Inflammatory macrophage treated with lipopolysaccharide for 1 hour (primary cell): ENCODE measurements at regions not wholly inside any gene's neighbourhood (a gene's known extent, or its start where the extent isn't known, plus 50 kb on each side); places are given as distances from the start of the nearest gene placed in this dataset.
"Not testable (repeated sequence)": the region's sequence is repeated elsewhere in the genome, so short reads cannot be mapped to it uniquely, and the experiment has no call there.

Source experiments
- DNase-seq, 2 donors: peaks; one replicate each; pipeline ENCODE4 v3.0.0-alpha.2; 2020 to 2022

- no peak for DNase-seq
These were observed 291.7 kb upstream of the GATB start for GRCh38 chr4:152052451-152053057.

- not testable (repeated sequence) for DNase-seq
These were observed 290.5 kb upstream of the GATB start for GRCh38 chr4:152051332-152051731.

GRCh38 chr4:152050106-152050505 lies 289.3 kb upstream of the GATB start:
- no peak for DNase-seq

- DNase-seq, result no peak
These were observed 286.6 kb upstream of the GATB start for GRCh38 chr4:152047451-152047850.

- peak in 1 of 2 donors; percentile 12 for DNase-seq
These were observed 285.2 kb upstream of the GATB start for GRCh38 chr4:152045807-152046571.

- no peak for DNase-seq
These were observed 284.6 kb upstream of the GATB start for GRCh38 chr4:152045449-152045806.

- no peak for DNase-seq
These were observed 283.7 kb upstream of the GATB start for GRCh38 chr4:152044331-152045036.

- no peak for DNase-seq
These were observed 280.5 kb upstream of the GATB start for GRCh38 chr4:152041295-152041694.

- DNase-seq, result no peak
These were observed 278.9 kb upstream of the GATB start for GRCh38 chr4:152039691-152040090.

- DNase-seq, result no peak
These were observed 278.2 kb upstream of the GATB start for GRCh38 chr4:152039023-152039481.

- no peak for DNase-seq
These were observed 277.4 kb upstream of the GATB start for GRCh38 chr4:152038238-152038637.

GRCh38 chr4:152037435-152037834 lies 276.6 kb upstream of the GATB start:
- no peak for DNase-seq

GRCh38 chr4:152033621-152034020 lies 272.8 kb upstream of the GATB start:
- DNase-seq, result no peak

- DNase-seq, result no peak
These were observed 271.9 kb upstream of the GATB start for GRCh38 chr4:152032722-152033131.

- no peak for DNase-seq
These were observed 268.8 kb upstream of the GATB start for GRCh38 chr4:152029631-152030030.

- no peak for DNase-seq
These were observed 267.3 kb upstream of the GATB start for GRCh38 chr4:152028131-152028530.

- no peak for DNase-seq
These were observed 264.1 kb upstream of the GATB start for GRCh38 chr4:152024881-152025280.

GRCh38 chr4:152023674-152024073 lies 262.9 kb upstream of the GATB start:
- no peak for DNase-seq

- no peak for DNase-seq
These were observed 261.7 kb upstream of the GATB start for GRCh38 chr4:152022543-152022942.

GRCh38 chr4:152021788-152022438 lies 261.1 kb upstream of the GATB start:
- DNase-seq, result no peak

- DNase-seq, result no peak
These were observed 259.3 kb upstream of the GATB start for GRCh38 chr4:152020073-152020472.

GRCh38 chr4:152016303-152016620 lies 255.5 kb upstream of the GATB start:
- no peak for DNase-seq

GRCh38 chr4:152015597-152016302 lies 254.9 kb upstream of the GATB start:
- no peak for DNase-seq
